ENCODE measurements at regions not wholly inside any gene's neighbourhood (a gene's known extent, or its start where the extent isn't known, plus 50 kb on each side); places are given as distances from the start of the nearest gene placed in this dataset.

- no peak overlapping the region for H3K27ac ChIP-seq (ENCODE audit: low read length)
- H3K27me3 ChIP-seq (ENCODE audit: control insufficient read depth, insufficient read depth, low read length): no peaks in the 10 kb centered on the region
- no peak overlapping the region for H3K4me3 ChIP-seq (ENCODE audit: low read depth in 2 of 2, low read length in 2 of 2)
- in situ Hi-C loops (cut with HindIII; ENCODE audit: low pct_unique_long_range_greater_than_20kb, low sequenced_read_pairs) (no loop called here), intact Hi-C loops (cut with micrococcal nuclease; ENCODE audit: unreplicated experiment) (no loop called here)
- no peaks in the 10 kb centered on the region for H3K36me3 ChIP-seq (ENCODE audit: control insufficient read depth, insufficient read depth, low read length)
- no peak for DNase-seq (ENCODE audit: low read depth, low spot score)
- POLR2A ChIA-PET: no interaction called here
- H3K9me3 ChIP-seq (ENCODE audit: control insufficient read depth, insufficient read depth, low read depth, low read length): no peaks in the 10 kb centered on the region
- CTCF ChIA-PET: no interaction called here
- no peaks in the 10 kb centered on the region for H3K4me1 ChIP-seq (ENCODE audit: control insufficient read depth, insufficient read depth, low read length)
- TF ChIP-seq TCF7L2 (IDR thresholded peaks at IDR 0.05; ENCODE audit: low read depth, low read length): no peak
- no peak for TF ChIP-seq POLR2AphosphoS5 (IDR thresholded peaks at IDR 0.05; ENCODE audit: low read depth, low read length)
- no peak for TF ChIP-seq SIN3A (IDR thresholded peaks at IDR 0.05; ENCODE audit: borderline replicate concordance, insufficient read depth, low read depth, low read length)
- TF ChIP-seq, protein P1, sequence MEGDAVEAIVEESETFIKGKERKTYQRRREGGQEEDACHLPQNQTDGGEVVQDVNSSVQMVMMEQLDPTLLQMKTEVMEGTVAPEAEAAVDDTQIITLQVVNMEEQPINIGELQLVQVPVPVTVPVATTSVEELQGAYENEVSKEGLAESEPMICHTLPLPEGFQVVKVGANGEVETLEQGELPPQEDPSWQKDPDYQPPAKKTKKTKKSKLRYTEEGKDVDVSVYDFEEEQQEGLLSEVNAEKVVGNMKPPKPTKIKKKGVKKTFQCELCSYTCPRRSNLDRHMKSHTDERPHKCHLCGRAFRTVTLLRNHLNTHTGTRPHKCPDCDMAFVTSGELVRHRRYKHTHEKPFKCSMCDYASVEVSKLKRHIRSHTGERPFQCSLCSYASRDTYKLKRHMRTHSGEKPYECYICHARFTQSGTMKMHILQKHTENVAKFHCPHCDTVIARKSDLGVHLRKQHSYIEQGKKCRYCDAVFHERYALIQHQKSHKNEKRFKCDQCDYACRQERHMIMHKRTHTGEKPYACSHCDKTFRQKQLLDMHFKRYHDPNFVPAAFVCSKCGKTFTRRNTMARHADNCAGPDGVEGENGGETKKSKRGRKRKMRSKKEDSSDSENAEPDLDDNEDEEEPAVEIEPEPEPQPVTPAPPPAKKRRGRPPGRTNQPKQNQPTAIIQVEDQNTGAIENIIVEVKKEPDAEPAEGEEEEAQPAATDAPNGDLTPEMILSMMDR (IDR thresholded peaks at IDR 0.05): no peak
- no peak for TF ChIP-seq REST (IDR thresholded peaks at IDR 0.05; ENCODE audit: insufficient read depth in 1 of 2, low read depth in 2 of 2, low read length in 1 of 2)
- no peak for ATAC-seq
- BruUV-seq (replicated peaks): no TSS peak
Measured at GRCh38 chr2:56542213-56542612, 358.4 kb downstream of the CCDC85A start.

- intact Hi-C loops (cut with micrococcal nuclease; ENCODE audit: unreplicated experiment): no loop called here
- Histone ChIP-seq H3K36me3 (ENCODE audit: control insufficient read depth, insufficient read depth, low read length) (no peaks in the 10 kb centered on the region), H3K4me3 (ENCODE audit: low read depth in 2 of 2, low read length in 2 of 2) (no peak overlapping the region), H3K27ac (ENCODE audit: low read length) (no peak overlapping the region), H3K9me3 (ENCODE audit: control insufficient read depth, insufficient read depth, low read depth, low read length) (no peaks in the 10 kb centered on the region), H3K4me1 (ENCODE audit: control insufficient read depth, insufficient read depth, low read length) (no peaks in the 10 kb centered on the region), H3K27me3 (ENCODE audit: control insufficient read depth, insufficient read depth, low read length) (no peaks in the 10 kb centered on the region)
- ATAC-seq (no peak), DNase-seq (ENCODE audit: low read depth, low spot score) (no peak)
- POLR2A ChIA-PET: interaction anchor here (0.6 kb wide), 1 partner anchor 280 kb away, joined by 4 read pairs; no protein-coding TSS in a partner anchor
- no TSS peak for BruUV-seq (replicated peaks)
- CTCF ChIA-PET: no interaction called here
- TF ChIP-seq TCF7L2 (IDR thresholded peaks at IDR 0.05; ENCODE audit: low read depth, low read length) (no peak), POLR2AphosphoS5 (IDR thresholded peaks at IDR 0.05; ENCODE audit: low read depth, low read length) (no peak), REST (IDR thresholded peaks at IDR 0.05; ENCODE audit: insufficient read depth in 1 of 2, low read depth in 2 of 2, low read length in 1 of 2) (no peak), SIN3A (IDR thresholded peaks at IDR 0.05; ENCODE audit: borderline replicate concordance, insufficient read depth, low read depth, low read length) (no peak)
- TF ChIP-seq, protein P1 (IDR thresholded peaks at IDR 0.05): no peak
- in situ Hi-C loops (cut with HindIII; ENCODE audit: low pct_unique_long_range_greater_than_20kb, low sequenced_read_pairs): no loop called here
Measured at GRCh38 chr2:56565143-56565542, 381.4 kb downstream of the CCDC85A start.

All from Panc1 (cell line).